IMR-90 (cell line): ENCODE measurements at regions not wholly inside any gene's neighbourhood (a gene's known extent, or its start where the extent isn't known, plus 50 kb on each side); places are given as distances from the start of the nearest gene placed in this dataset.

ENCODE experiments used
- ATAC-seq: fragments of 200-7000 bp; cut with Tn5 transposase; 2 replicates; pipeline ENCODE4 v1.9.1; 2020; ENCODE audit warnings: low read depth, mild to moderate bottlenecking, moderate library complexity
- BruUV-seq: library from RNA; stranded (reverse); fragments of 400-500 nt; replicated peaks from 2 replicates; lab custom pipeline; 2021; lab: Mats Ljungman, UMichigan
- CTCF ChIA-PET: fragments of 300-600 bp; formaldehyde crosslinking; extraction: SDS; loops from one replicate; lab custom pipeline; 2021; ENCODE audit warnings: antibody characterized with exemption; lab: Yijun Ruan, JAX
- POLR2A ChIA-PET: fragments of 300-600 bp; sonication (Branson Sonifier 250); formaldehyde crosslinking; loops from one replicate; lab custom pipeline; 2022; ENCODE audit warnings: antibody characterized with exemption; ENCODE audit not compliant: unreplicated experiment; lab: Charles Lee
- DNase-seq: peaks from one replicate; pipeline ENCODE4 v3.0.0; 2013
- H2AFZ ChIP-seq: replicated peaks from 2 replicates; pipeline ENCODE3; 2013; ENCODE audit warnings: low read length, mild to moderate bottlenecking; ENCODE audit not compliant: poor library complexity
- H2AK5ac ChIP-seq: 2 replicates; pipeline ENCODE4 v1.6.1; 2013; ENCODE audit warnings: low read depth, low read length, inconsistent platforms
- H2AK9ac ChIP-seq: replicated peaks from 2 replicates; pipeline ENCODE3; 2013; ENCODE audit warnings: mild to moderate bottlenecking, low read depth, low read length, moderate library complexity; ENCODE audit not compliant: poor library complexity
- H2BK120ac ChIP-seq: 2 replicates; pipeline ENCODE4 v1.6.1; 2013; ENCODE audit warnings: low read depth, low read length, inconsistent platforms
- H2BK15ac ChIP-seq: 3 replicates; pipeline ENCODE4 v1.6.1; 2013; ENCODE audit warnings: low read depth, low read length, inconsistent platforms
- H2BK20ac ChIP-seq: 2 replicates; pipeline ENCODE4 v1.6.1; 2013; ENCODE audit warnings: low read depth, mild to moderate bottlenecking, inconsistent platforms, low read length, moderate library complexity
- H2BK5ac ChIP-seq: 2 replicates; pipeline ENCODE4 v1.6.1; 2013; ENCODE audit warnings: mild to moderate bottlenecking, low read depth, low read length, inconsistent platforms; ENCODE audit not compliant: poor library complexity, severe bottlenecking
- H3K14ac ChIP-seq: replicated peaks from 2 replicates; pipeline ENCODE4 v1.6.1; 2013; ENCODE audit warnings: low read depth, low read length, inconsistent platforms
- H3K18ac ChIP-seq: 2 replicates; pipeline ENCODE4 v1.6.1; 2013; ENCODE audit warnings: low read depth, low read length, control low read depth
- H3K23ac ChIP-seq: 2 replicates; pipeline ENCODE4 v1.6.1; 2013; ENCODE audit warnings: low read depth, low read length, inconsistent platforms
- H3K27ac ChIP-seq: 2 replicates; pipeline ENCODE4 v1.5.1; 2013; ENCODE audit warnings: mild to moderate bottlenecking, control low read depth, low read length; ENCODE audit not compliant: insufficient read depth
- H3K27me3 ChIP-seq: 2 replicates; pipeline ENCODE4 v1.6.1; 2013; ENCODE audit warnings: low read length; ENCODE audit not compliant: control insufficient read depth, insufficient read depth
- H3K36me3 ChIP-seq: 2 replicates; pipeline ENCODE4 v1.6.1; 2013; ENCODE audit warnings: low read length, mixed read lengths; ENCODE audit not compliant: control insufficient read depth, insufficient read depth
- H3K4ac ChIP-seq: 2 replicates; pipeline ENCODE4 v1.6.1; 2013; ENCODE audit warnings: low read depth, low read length, inconsistent platforms
- H3K4me1 ChIP-seq: 2 replicates; pipeline ENCODE4 v1.6.1; 2013; ENCODE audit warnings: low read length, mixed read lengths; ENCODE audit not compliant: control insufficient read depth, insufficient read depth
- H3K4me2 ChIP-seq: 2 replicates; pipeline ENCODE4 v1.6.1; 2013; ENCODE audit warnings: low read depth, mild to moderate bottlenecking, control low read depth, low read length, moderate library complexity
- H3K4me3 ChIP-seq: 2 replicates; pipeline ENCODE4 v1.5.1; 2013; ENCODE audit warnings: low read depth, mild to moderate bottlenecking, control low read depth, low read length, moderate library complexity; ENCODE audit not compliant: insufficient read depth
- H3K56ac ChIP-seq: 2 replicates; pipeline ENCODE4 v1.6.1; 2013; ENCODE audit warnings: low read length, inconsistent platforms; ENCODE audit not compliant: insufficient read depth; ENCODE audit errors: extremely low read depth
- H3K79me1 ChIP-seq, 2 experiments: 2 replicates each; pipeline ENCODE4 v1.6.1; 2013; ENCODE audit warnings: low read length in 2 of 2, inconsistent platforms in 1 of 2, low read depth in 1 of 2
- H3K9ac ChIP-seq: 2 replicates; pipeline ENCODE4 v1.6.1; 2013; ENCODE audit warnings: low read depth, low read length, control low read depth
- H3K9me1 ChIP-seq: 2 replicates; pipeline ENCODE4 v1.6.1; 2013; ENCODE audit warnings: low read length, inconsistent platforms; ENCODE audit not compliant: insufficient read depth
- H3K9me3 ChIP-seq: 2 replicates; pipeline ENCODE4 v1.6.1; 2013; ENCODE audit warnings: low read length; ENCODE audit not compliant: control insufficient read depth, insufficient read depth
- H4K20me1 ChIP-seq: 2 replicates; pipeline ENCODE4 v1.6.1; 2013; ENCODE audit warnings: low read length, inconsistent platforms; ENCODE audit not compliant: insufficient read depth
- H4K5ac ChIP-seq: 2 replicates; pipeline ENCODE4 v1.6.1; 2013; ENCODE audit warnings: mild to moderate bottlenecking, low read depth, low read length, control low read depth
- H4K8ac ChIP-seq, 2 experiments: 2 replicates each; pipeline ENCODE4 v1.6.1; 2013; ENCODE audit warnings: low read depth in 2 of 2, low read length in 2 of 2, control low read depth in 1 of 2, inconsistent platforms in 1 of 2
- H4K91ac ChIP-seq: 2 replicates; pipeline ENCODE4 v1.6.1; 2013; ENCODE audit warnings: low read depth, low read length, inconsistent platforms; ENCODE audit not compliant: insufficient read depth
- BHLHE40 ChIP-seq: fragments of 150-350 bp; IDR thresholded peaks from 2 replicates; pipeline ENCODE4 v1.6.1; 2016; ENCODE audit warnings: mild to moderate bottlenecking, low read depth, low read length
- CEBPB ChIP-seq: IDR thresholded peaks from 2 replicates; pipeline ENCODE4 v1.6.1; 2012; ENCODE audit warnings: low read depth, low read length, improper control_type of control experiment
- CHD1 ChIP-seq: IDR thresholded peaks from 2 replicates; pipeline ENCODE4 v1.6.1; 2012; ENCODE audit warnings: low read depth, low read length, improper control_type of control experiment
- FOS ChIP-seq: fragments of 150-350 bp; IDR thresholded peaks from 2 replicates; pipeline ENCODE4 v1.6.1; 2016; ENCODE audit warnings: low read depth, low read length
- MAFK ChIP-seq: IDR thresholded peaks from 2 replicates; pipeline ENCODE4 v1.6.1; 2012; ENCODE audit warnings: low read depth, low read length, improper control_type of control experiment
- MAZ ChIP-seq: IDR thresholded peaks from 2 replicates; pipeline ENCODE4 v1.6.1; 2012; ENCODE audit warnings: low read depth, mild to moderate bottlenecking, low read length, improper control_type of control experiment, moderate library complexity, borderline replicate concordance
- MXI1 ChIP-seq: IDR thresholded peaks from 2 replicates; pipeline ENCODE4 v1.6.1; 2012; ENCODE audit warnings: low read depth, mild to moderate bottlenecking, low read length, moderate library complexity, borderline replicate concordance
- NFE2L2 ChIP-seq: fragments of 150-350 bp; IDR thresholded peaks from 2 replicates; pipeline ENCODE4 v1.6.1; 2016; ENCODE audit warnings: low read depth, mild to moderate bottlenecking, low read length
- POLR2A ChIP-seq: IDR thresholded peaks from 2 replicates; pipeline ENCODE4 v1.6.1; 2012; ENCODE audit warnings: mild to moderate bottlenecking, low read depth, low read length
- RAD21 ChIP-seq: IDR thresholded peaks from 2 replicates; pipeline ENCODE4 v1.6.1; 2012; ENCODE audit warnings: low read length, improper control_type of control experiment
- RCOR1 ChIP-seq: IDR thresholded peaks from 2 replicates; pipeline ENCODE4 v1.6.1; 2012; ENCODE audit warnings: mild to moderate bottlenecking, low read length, improper control_type of control experiment; ENCODE audit not compliant: insufficient replicate concordance
- RFX5 ChIP-seq: IDR thresholded peaks from 2 replicates; pipeline ENCODE4 v1.8.0; 2012; ENCODE audit warnings: low read depth, mild to moderate bottlenecking, low read length, moderate library complexity
- SMC3 ChIP-seq: fragments of 150-350 bp; IDR thresholded peaks from 2 replicates; pipeline ENCODE4 v1.6.1; 2016; ENCODE audit warnings: low read depth, mild to moderate bottlenecking, antibody characterized with exemption, low read length, moderate library complexity
- WGBS, 2 experiments: methylation state at CpG; one replicate each; pipeline versions ENCODE4 v1.1.5 to v1.1.7; 2013; ENCODE audit warnings: missing lambda C conversion rate in 2 of 2; ENCODE audit not compliant: insufficient read length in 1 of 2; ENCODE audit errors: extremely low coverage in 2 of 2; 5-methylcytosine and 5-hydroxymethylcytosine counted together
- dilution Hi-C: fragments of 300-500 bp; cut with HindIII; formaldehyde crosslinking; loops from one replicate; pipeline ENCODE4 v1.14.3; 2018; ENCODE audit warnings: low sequenced_read_pairs; ENCODE audit not compliant: unreplicated experiment
- in situ Hi-C: fragments of 300-500 bp; cut with MboI; formaldehyde crosslinking; loops from 3 replicates; pipeline ENCODE4 v1.14.3; 2019; ENCODE audit warnings: low sequenced_read_pairs, inconsistent platforms, mixed read lengths
- intact Hi-C: fragments of 100-400 bp; cut with micrococcal nuclease; formaldehyde crosslinking; loops from 2 replicates; pipeline ENCODE4 v1.10.0; 2022
- TF ChIP-seq, protein P1 (sequence below): conservative IDR thresholded peaks from 2 replicates; pipeline ENCODE4 v1.5.1; 2012; ENCODE audit warnings: mild to moderate bottlenecking, low read depth, low read length, improper control_type of control experiment

DNA sequence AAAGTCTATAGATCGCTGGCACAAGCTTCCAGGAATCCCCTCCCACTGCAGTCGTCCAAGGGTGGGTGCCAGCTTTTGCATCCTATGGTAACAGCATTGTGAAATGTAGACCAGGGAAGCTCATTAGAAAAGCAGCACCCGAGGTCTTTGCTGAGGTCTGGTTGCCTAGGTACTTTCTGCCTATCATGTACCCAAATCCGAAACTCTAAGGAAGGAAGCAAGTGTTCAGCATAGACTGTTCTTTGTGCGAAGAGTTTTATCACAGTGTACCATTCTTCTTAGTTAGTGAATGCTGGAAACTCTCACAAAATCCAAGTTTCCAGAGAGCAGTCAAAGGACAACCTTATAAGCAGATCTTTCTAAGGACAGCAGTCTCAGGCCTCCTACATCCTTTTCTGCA lies 1532.7 kb upstream of the TMEM132C start:
- CTCF ChIA-PET = no interaction called here
- DNase-seq (no peak), ATAC-seq (no peak)
- H2AK9ac ChIP-seq = no peak overlapping the region
- H3K4me1 ChIP-seq = no peaks in the 10 kb centered on the region
- H3K79me1 ChIP-seq = no peaks in the 10 kb centered on the region
- H3K27me3 ChIP-seq = no peaks in the 10 kb centered on the region
- H4K91ac ChIP-seq = no peak overlapping the region
- no peaks in the 10 kb centered on the region for H4K20me1 ChIP-seq
- intact Hi-C loops = no loop called here
- dilution Hi-C loops = no loop called here
- H3K4me2 ChIP-seq = no peak overlapping the region
- POLR2A ChIA-PET = no interaction called here
- H4K8ac ChIP-seq = no peak overlapping the region
- no TSS peak for BruUV-seq
- no peak overlapping the region for H3K14ac ChIP-seq
- H3K9ac ChIP-seq = no peak overlapping the region
- no peak overlapping the region for H2BK5ac ChIP-seq
- H2BK120ac ChIP-seq = no peak overlapping the region
- H3K27ac ChIP-seq = no peak overlapping the region
- no peaks in the 10 kb centered on the region for H3K36me3 ChIP-seq
- TF ChIP-seq BHLHE40 (no peak), MAZ (no peak), MXI1 (no peak), RAD21 (no peak), MAFK (no peak), RCOR1 (no peak), CHD1 (no peak), RFX5 (no peak), SMC3 (no peak), NFE2L2 (no peak), FOS (no peak), POLR2A (no peak), CEBPB (no peak)
- TF ChIP-seq, protein P1, sequence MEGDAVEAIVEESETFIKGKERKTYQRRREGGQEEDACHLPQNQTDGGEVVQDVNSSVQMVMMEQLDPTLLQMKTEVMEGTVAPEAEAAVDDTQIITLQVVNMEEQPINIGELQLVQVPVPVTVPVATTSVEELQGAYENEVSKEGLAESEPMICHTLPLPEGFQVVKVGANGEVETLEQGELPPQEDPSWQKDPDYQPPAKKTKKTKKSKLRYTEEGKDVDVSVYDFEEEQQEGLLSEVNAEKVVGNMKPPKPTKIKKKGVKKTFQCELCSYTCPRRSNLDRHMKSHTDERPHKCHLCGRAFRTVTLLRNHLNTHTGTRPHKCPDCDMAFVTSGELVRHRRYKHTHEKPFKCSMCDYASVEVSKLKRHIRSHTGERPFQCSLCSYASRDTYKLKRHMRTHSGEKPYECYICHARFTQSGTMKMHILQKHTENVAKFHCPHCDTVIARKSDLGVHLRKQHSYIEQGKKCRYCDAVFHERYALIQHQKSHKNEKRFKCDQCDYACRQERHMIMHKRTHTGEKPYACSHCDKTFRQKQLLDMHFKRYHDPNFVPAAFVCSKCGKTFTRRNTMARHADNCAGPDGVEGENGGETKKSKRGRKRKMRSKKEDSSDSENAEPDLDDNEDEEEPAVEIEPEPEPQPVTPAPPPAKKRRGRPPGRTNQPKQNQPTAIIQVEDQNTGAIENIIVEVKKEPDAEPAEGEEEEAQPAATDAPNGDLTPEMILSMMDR = no peak
- no peak overlapping the region for H2AK5ac ChIP-seq
- H3K56ac ChIP-seq = no peak overlapping the region
- no peak overlapping the region for H2BK20ac ChIP-seq
- H3K18ac ChIP-seq = no peak overlapping the region
- H3K9me1 ChIP-seq = no peaks in the 10 kb centered on the region
- no peak overlapping the region for H2AFZ ChIP-seq
- peaks cover 18% of the 10 kb centered on the region for H3K9me3 ChIP-seq
- no peak overlapping the region for H3K4me3 ChIP-seq
- H3K23ac ChIP-seq = no peak overlapping the region
- H2BK15ac ChIP-seq = no peak overlapping the region
- H4K5ac ChIP-seq = no peak overlapping the region
- H3K4ac ChIP-seq = no peak overlapping the region
- in situ Hi-C loops = no loop called here
- no CpG with 5 or more reads among the region's 5 CpGs for WGBS, 2 experiments
